ENCODE measurements at regions not wholly inside any gene's neighbourhood (a gene's known extent, or its start where the extent isn't known, plus 50 kb on each side); places are given as distances from the start of the nearest gene placed in this dataset.
"Not testable (repeated sequence)": the region's sequence is repeated elsewhere in the genome, so short reads cannot be mapped to it uniquely, and the experiment has no call there.

DNA sequence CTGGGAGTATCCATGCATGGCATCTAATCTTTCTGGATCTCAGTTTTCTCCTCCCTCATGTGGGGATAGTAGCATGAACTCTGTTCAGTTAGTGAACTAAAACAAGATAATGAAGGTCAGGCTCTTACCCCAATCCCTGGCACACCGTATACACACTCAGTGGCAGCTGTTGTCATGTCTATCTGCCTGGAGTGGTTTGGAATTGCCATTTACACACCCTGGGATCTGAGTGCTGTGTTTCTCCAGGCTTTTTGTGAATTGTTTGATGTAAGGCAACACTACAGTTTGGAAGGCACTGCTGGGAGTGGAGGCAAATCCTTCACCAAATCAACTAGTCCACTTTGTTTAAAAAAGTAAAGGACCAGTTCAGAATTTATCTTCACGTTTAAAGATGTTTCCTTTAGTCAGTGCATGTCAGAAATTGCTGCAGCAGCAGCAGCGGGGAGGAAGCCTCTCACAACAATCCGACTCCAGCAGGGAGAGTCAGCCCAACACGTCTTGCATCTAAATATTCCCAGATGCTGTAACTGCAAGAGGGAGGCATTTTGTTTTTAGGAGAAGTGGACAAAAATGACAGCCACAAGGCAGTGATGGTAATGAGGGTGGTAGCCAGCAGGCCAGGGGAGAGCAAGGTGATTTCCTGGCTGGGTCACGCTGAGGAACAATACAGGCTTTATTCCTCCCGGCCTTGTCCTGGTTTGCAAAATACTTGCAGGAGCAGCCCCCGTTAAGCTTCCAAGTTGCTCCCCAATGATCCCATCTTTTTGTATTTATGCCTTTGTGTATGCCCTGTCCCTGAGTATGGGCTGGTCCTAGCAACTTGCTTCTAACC is 128.5 kb upstream of the LRIG1 start:
- no peak for DNase-seq (ENCODE audit: low spot score)

DNA sequence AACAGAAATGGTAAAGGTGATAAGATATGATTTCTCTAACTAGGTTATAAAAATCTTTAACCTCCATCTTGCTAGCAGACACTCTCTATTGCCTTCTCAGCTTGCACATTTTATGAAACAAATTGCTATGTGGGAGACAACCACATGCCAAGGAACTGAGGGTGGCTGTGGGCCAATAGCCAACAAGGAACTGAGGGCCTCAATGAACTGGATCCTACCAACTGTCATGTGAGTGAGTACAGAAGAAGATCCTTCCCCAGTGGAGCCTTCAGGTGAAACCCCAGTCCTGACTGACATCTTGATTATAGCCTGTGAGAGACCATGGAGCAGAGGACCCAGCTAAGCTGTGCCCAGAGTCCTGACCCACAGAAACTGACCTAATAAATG is 129.2 kb upstream of the LRIG1 start:
- no peak for DNase-seq (ENCODE audit: low spot score)

DNA sequence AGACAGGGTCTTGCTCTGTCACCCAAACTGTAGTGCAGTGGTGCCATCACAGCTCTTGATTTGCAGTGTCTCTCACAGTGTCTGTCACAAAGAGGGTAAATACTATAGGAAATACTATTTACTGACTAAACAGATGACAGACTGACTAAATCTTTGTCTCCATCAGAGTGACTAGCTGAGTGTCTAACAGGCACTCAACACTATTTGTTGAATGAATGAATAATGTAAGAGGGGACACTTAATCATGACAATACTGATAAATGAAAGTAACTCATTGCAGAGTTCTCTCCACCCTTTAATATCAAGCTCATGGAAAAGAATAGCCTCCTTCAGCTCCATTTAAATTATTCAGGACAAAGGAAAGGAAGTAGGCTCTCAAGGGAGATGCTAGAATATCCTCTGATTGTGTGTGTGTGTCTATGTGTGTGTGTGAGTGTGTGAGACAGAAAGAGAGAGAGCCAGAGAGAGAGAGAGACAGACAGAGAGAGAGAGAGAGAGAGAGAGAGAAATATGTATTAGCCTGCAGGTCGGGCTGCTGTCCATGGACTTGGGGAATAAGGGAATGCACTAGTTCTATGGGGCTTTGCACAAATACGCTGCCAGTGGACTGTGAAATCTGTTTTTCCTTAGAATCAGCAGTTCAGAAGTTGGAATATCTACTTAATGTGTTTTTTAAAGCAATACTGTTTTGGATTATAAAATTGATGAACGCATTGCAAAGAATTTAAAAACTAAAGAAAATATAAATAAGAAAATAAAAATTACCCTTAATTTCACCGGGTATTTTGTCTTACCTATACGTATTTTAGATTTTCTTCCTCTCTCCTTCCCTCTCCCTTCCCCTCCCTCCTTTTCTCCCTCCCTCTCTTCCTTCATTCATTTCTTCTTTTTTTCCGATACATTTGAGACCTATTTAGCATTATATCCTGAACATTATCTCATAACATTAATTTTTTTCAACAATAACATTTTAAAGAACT is 132.9 kb upstream of the LRIG1 start:
- DNase-seq (ENCODE audit: low spot score), result no peak

DNA sequence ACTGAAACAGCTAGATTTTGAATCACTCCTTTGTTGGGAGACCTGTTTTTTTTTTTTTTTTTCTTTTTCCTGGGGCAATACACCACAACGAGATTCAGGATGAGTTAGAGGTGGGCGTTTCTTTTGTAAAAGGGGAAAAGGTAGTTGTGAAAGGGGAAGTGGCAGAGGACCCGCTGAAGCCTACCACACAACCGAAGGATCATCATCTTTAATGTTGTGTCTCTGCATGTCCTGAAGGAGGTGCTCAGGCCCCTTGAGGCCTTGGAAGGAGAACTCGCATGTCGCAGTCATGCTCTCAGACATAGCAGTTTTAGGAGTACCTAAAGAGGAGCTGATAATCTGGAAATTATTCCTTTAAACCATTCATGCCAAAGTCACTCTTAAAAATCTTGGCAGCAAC is 137.9 kb upstream of the LRIG1 start:
- no peak for DNase-seq (ENCODE audit: low spot score)

GRCh38 chr3:66639809-66640356 is 139.1 kb upstream of the LRIG1 start:
- no peak for DNase-seq (ENCODE audit: low spot score)

DNA sequence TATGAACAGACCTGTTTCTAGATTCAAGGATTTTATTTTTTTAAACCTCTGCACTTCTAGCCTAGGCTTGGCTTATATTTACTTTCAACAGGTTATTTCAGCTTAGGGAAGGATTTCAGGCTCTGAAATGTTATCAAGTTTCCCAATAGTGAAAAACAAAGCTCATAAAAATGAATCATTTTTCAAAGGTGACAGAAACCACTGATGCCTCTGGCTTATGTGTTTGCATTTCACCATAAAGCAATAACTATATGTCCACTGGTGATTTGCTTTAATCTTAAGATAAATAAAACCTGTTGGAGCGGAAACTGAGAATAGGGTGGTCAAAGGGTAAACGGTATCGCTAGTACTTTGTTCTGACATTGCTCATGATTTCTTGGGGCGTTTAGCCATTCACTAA is 141.2 kb upstream of the LRIG1 start:
- DNase-seq (ENCODE audit: low spot score), result no peak

- no peak for DNase-seq (ENCODE audit: low spot score)
Observed at GRCh38 chr3:66642484-66642883, 141.7 kb upstream of the LRIG1 start.

DNA sequence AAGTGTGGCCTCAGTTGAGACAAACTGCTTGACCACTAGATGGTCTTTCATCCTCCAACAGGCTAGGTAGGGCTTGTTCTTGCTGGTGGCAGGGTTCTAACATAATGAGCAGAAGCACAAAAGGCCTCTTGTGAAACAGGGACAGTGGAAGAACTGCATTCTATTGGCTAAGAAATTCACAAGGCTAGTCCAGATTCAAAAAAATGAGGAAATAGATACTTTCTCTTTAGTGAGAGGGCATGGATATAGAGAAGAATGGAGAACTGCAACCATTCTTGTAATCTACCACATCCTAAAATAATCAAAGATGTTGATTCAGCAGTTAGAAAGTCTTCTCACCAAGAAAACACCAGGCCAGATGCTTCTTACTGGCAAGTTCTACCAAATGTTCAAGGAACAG is 143.7 kb upstream of the LRIG1 start:
- DNase-seq (ENCODE audit: low spot score), result no peak

DNA sequence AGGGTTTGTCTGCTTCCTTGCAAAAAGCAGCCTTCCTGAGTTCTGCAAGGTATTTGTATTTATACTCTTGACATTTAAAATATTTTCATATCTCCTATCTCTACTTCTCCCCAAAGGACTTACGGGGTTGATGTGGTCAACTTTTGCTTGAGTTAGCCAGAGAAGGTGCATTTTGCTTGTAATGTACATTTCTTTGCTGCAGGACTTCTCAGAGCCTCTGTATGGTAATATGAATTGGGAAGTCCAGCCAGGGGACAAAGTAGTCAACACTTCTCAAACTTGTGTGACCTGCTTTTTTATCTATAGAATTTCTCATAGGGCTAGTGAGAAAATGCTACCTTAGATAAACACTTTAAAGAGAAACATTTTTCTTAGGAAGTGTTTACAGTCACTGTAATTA is 148.2 kb upstream of the LRIG1 start:
- no peak for DNase-seq (ENCODE audit: low spot score)

- not testable (repeated sequence) for DNase-seq (ENCODE audit: low spot score)
Observed at GRCh38 chr3:66651520-66651919, 150.7 kb upstream of the LRIG1 start.

DNA sequence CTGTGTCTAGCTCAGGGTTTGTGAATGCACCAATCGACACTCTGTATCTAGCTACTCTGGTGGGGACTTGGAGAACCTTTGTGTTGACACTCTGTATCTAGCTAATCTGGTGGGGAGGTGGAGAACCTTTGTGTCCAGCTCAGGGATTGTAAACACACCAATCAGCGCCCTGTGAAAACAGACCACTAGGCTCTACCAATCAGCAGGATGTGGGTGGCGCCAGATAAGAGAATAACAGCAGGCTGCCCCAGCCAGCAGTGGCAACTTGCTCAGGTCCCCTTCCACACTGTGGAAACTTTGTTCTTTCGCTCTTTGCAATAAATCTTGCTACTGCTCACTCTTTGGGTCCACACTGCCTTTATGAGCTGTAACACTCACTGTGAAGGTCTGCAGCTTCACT is 151.3 kb upstream of the LRIG1 start:
- DNase-seq (ENCODE audit: low spot score), result not testable (repeated sequence)

DNA sequence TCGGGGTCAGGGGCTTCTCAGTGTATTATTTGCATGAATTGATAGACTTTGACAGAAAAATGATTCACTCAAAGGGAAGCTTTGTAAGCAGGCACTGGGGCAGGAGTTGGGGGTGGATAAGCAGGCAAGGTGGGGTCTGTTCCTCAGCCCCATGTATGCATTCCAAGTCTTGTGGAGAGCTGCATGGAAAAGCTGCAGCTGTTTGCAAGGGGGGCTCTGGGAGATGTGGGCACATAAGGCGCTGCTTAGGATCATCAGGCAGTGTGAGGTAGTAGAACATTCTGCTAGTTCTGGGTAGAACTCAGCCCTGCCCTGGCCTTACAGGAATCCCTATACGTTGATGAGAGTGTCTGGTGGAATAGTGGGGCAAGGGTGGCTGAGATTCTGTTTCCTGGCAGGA is 154.2 kb upstream of the LRIG1 start:
- DNase-seq (ENCODE audit: low spot score), result no peak

- no peak for DNase-seq (ENCODE audit: low spot score)
Observed at GRCh38 chr3:66655671-66656070, 154.8 kb upstream of the LRIG1 start.

- DNase-seq (ENCODE audit: low spot score), result no peak
Observed at GRCh38 chr3:66656609-66657008, 155.8 kb upstream of the LRIG1 start.

DNA sequence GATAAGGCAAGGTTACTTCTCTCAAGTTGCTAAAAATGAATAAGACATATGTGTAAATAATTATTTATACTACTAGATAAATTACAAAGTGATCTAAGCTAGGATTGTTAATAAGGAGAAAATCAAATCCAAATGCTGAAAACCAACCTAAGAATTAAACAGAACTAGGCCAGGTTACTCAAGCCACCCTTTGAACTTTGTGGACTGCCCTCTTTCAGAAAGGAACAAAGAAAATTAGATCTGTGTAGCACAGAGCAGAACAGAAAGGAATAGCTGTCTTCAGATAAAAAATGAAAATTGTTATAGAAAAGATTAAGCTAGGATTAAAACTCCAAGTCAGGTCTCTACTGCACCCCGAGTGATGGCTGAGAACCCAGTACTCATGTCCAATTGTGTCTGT is 158.2 kb upstream of the LRIG1 start:
- no peak for DNase-seq (ENCODE audit: low spot score)

GRCh38 chr3:66661628-66662027 is 160.8 kb upstream of the LRIG1 start:
- DNase-seq (ENCODE audit: low spot score), result no peak

- DNase-seq (ENCODE audit: low spot score), result no peak
Observed at GRCh38 chr3:66662894-66663293, 162.1 kb upstream of the LRIG1 start.

DNA sequence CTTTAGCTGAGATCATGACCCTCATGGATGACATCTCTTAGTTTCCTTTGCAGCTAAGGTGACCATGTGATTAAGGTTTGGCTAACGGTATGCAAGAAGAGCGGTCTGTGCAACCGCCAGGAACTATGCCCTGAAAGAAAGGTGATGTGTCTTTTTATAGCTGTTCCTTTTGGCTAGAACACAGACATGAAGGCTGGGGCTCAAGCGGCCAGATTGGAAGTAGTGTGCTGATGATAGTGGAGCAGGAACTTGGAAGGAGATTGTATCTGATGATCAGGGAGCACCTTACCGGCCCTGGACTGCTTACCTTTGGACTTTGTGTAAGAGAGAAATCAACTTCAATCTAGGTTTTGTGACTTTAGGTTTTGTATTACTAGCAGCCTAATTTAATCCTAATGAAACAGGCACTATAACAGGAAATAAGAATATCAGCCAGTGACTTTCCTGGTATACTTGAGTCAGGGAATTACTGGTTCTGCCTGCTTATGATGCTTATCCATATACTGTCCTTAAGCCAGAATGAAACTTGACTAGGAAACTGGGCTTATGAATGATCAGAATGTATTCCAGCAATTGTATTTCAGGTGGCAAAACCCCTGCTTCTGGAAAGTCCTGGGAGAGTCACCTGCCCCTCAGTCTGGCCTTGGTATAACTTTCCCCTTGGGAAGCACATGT is 164.3 kb upstream of the LRIG1 start:
- no peak for DNase-seq (ENCODE audit: low spot score)

GRCh38 chr3:66666362-66666761 is 165.5 kb upstream of the LRIG1 start:
- no peak for DNase-seq (ENCODE audit: low spot score)

- DNase-seq (ENCODE audit: low spot score), result no peak
Observed at GRCh38 chr3:66667263-66667662, 166.4 kb upstream of the LRIG1 start.

DNA sequence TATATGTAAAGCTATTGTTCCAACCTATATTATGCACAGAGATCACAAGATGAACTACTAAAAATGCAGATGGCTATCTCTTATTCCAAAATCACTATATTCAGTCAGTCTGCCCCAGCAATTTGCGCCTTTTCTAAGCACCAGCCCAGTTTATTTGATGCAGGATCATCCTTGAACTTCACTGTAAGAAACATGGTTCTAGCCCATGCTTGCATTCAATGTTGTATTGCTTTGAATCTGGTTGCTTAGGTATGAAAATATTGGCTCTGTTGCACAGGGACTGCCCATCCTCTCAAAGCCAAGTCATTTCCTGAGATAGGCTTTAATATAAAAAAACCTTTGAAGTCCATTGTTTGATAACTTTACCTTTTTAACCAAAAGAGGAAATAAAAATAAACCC is 170.5 kb upstream of the LRIG1 start:
- no peak for DNase-seq (ENCODE audit: low spot score)

DNA sequence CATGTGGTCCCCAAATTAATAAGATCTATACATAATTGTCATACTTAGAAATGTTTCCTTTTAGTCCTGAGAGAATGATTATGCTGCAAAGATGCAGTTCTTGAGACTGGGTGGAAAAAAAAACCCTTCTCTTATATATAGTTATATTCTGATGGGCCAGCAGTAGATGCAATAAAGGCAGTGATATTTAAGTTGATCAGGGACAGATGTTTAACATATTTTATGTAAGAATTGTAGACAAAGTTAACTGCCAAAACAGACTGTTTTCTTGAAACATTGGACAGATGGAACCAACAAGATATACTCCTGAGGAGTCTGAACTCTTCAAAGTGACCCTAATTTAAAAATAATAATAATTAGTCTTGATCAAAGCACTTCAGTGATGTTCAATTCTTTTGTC is 172.0 kb upstream of the LRIG1 start:
- DNase-seq (ENCODE audit: low spot score), result no peak
